Brain microvascular endothelial cell (primary cell): ENCODE measurements at regions not wholly inside any gene's neighbourhood (a gene's known extent, or its start where the extent isn't known, plus 50 kb on each side); places are given as distances from the start of the nearest gene placed in this dataset.

ENCODE experiments used
- DNase-seq: peaks from one replicate; pipeline ENCODE4 v3.0.0-alpha.2; 2020
- H3K27ac ChIP-seq: fragments of 250-450 bp; sonication (Bioruptor Pico); 2 replicates; pipeline ENCODE4 v1.5.1; 2020; ENCODE audit warnings: mild to moderate bottlenecking, moderate library complexity
- H3K27me3 ChIP-seq: fragments of 250-450 bp; sonication (Bioruptor Pico); replicated peaks from 2 replicates; pipeline ENCODE4 v1.5.1; 2020; ENCODE audit warnings: mild to moderate bottlenecking
- H3K36me3 ChIP-seq: fragments of 250-450 bp; sonication (Bioruptor Pico); replicated peaks from 2 replicates; pipeline ENCODE4 v1.5.1; 2020; ENCODE audit warnings: mild to moderate bottlenecking
- H3K4me3 ChIP-seq: 2 replicates; pipeline ENCODE4 v1.5.1; 2011; ENCODE audit warnings: low read depth, mild to moderate bottlenecking, control low read depth, low read length, moderate library complexity
- in situ Hi-C: cut with HindIII; loops from 2 replicates; pipeline ENCODE4 v1.10.0; 2017; ENCODE audit warnings: low sequenced_read_pairs, low pct_ligation_motif_present
- TF ChIP-seq, protein P1 (sequence below): IDR thresholded peaks from 2 replicates; pipeline ENCODE4 v1.5.1; 2011; ENCODE audit warnings: low read depth, mild to moderate bottlenecking, moderate library complexity, low read length, control low read depth, inconsistent platforms; ENCODE audit errors: missing control alignments

DNA sequence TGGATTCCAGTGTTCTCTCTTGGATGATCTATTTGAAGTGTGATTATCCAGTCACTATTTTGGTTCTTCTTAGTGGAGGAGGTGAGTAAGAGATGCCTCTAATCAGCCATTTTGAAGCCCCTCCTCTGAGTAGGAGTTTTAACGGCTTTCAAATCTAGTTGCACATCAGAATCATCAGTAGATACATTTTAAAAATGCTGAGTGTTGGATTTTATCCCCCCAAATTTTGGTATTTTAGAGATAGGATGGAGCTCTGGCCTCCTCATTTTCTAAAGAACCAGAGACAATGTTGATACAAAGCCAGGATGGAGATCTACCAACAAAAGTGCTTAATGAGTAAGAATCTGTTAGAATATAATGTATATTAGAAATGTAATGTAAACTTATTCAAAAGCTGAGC lies 1061.0 kb upstream of the WWC1 start:
- DNase-seq = no peak
- Histone ChIP-seq H3K4me3 (no peak overlapping the region), H3K36me3 (no peaks in the 10 kb centered on the region), H3K27ac (no peak overlapping the region), H3K27me3 (no peaks in the 10 kb centered on the region)
- TF ChIP-seq, protein P1, sequence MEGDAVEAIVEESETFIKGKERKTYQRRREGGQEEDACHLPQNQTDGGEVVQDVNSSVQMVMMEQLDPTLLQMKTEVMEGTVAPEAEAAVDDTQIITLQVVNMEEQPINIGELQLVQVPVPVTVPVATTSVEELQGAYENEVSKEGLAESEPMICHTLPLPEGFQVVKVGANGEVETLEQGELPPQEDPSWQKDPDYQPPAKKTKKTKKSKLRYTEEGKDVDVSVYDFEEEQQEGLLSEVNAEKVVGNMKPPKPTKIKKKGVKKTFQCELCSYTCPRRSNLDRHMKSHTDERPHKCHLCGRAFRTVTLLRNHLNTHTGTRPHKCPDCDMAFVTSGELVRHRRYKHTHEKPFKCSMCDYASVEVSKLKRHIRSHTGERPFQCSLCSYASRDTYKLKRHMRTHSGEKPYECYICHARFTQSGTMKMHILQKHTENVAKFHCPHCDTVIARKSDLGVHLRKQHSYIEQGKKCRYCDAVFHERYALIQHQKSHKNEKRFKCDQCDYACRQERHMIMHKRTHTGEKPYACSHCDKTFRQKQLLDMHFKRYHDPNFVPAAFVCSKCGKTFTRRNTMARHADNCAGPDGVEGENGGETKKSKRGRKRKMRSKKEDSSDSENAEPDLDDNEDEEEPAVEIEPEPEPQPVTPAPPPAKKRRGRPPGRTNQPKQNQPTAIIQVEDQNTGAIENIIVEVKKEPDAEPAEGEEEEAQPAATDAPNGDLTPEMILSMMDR = no peak
- in situ Hi-C loops = no loop called here

DNA sequence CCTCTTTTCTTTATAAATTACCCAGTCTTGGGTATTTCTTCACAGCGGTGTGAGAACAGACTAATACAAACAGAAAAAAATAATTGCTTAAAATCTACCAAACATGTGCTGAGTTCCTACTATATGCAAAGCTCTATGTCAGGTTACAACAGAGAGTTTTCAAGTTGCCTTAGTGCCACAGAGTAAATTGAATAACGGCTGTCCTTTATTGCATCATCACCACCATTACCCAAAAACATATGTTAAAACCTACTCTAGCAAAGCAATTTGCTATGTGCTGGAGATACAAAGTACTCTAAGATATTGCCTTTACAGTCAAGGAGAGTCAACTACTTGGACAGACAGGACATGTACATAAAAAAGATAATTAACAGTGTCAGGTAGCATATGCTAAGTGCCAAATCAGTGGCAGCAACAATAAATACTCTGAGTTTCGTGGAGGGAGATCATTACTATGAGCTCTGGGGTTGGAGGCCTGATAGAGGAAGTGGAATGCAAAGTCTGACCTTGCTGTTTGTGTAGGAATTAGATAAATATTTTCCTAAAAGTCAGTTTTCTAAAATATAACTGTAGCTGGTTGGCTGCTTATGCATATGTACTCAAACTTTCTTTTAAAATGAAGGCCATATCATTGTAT lies 1058.7 kb upstream of the WWC1 start:
- Histone ChIP-seq H3K27ac (peak overlapping the region; percentile 2), H3K4me3 (no peak overlapping the region), H3K36me3 (no peaks in the 10 kb centered on the region), H3K27me3 (no peaks in the 10 kb centered on the region)
- TF ChIP-seq, protein P1 = no peak
- no peak for DNase-seq
- in situ Hi-C loops = no loop called here

DNA sequence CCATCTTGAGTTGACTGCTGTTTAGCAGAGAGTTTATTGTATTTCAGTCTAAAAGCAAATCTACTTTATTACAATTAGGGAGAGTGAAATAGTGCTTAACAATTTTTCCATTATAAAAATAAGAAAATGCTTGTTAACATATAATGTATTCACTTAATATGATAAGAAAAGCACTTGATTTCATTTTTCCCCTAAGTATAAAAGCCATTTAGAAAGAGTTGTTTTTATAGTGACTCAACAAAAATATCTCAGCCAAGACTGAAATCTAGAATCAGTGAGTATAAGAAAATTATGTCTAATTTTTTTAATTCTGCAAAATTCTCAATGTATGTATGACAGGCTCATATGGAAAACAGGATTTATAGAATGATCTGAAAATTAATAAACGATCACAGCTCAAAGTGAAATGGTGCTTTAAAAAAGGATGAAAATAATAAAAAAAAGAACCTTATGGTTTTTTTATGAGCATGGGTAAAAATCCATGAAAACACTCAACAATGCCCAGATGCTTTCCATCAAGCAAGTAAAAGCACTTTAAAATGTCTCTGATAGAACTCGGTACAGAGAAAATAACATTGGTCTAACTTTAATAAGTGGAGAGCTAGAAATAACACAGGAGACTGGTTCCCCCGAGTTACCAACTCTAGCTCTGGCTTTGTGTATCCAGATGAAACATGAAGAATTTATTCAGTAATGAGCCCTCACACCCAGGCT lies 1057.8 kb upstream of the WWC1 start:
- no peak for DNase-seq
- H3K4me3 ChIP-seq = no peak overlapping the region
- in situ Hi-C loops = no loop called here

DNA sequence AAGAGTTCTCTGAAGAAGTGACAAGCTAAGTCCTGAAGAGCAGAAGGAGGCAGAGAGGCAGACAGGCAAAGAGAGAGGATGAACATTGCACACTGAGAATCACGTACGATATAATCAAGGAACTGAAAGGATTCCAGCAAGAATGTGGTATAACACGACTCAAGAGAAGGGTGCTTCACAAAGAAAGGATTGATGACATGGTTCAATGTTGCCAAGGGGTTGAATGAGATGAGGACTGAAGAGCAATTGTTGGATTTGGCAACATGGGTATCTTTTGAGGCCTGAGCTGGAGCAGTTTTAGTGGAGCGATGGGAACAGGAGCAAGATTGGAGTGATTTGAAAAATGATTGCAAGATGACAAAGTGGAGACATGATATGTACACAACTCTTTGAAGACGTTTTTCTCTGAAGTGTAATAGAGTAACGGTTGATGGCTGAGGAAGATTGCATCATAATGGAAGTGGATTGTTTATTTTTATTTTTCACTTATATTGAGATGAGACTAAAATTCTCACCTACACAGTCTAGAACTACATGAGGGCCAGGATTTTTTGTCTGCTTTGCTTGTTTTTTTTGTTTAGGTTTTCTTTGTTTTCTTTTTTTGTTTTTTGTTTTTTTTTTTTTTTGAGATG lies 1049.9 kb upstream of the WWC1 start:
- Histone ChIP-seq H3K27ac (no peak overlapping the region), H3K36me3 (no peaks in the 10 kb centered on the region), H3K27me3 (no peaks in the 10 kb centered on the region), H3K4me3 (no peak overlapping the region)
- TF ChIP-seq, protein P1 = no peak
- in situ Hi-C loops = no loop called here
- no peak for DNase-seq

More for the DNA sequence above, 1057.8 kb upstream of the WWC1 start:
- peak overlapping the region; percentile 43 for H3K27ac ChIP-seq
- no peaks in the 10 kb centered on the region for H3K36me3 ChIP-seq
- TF ChIP-seq, protein P1 = no peak
- H3K27me3 ChIP-seq = no peaks in the 10 kb centered on the region

DNA sequence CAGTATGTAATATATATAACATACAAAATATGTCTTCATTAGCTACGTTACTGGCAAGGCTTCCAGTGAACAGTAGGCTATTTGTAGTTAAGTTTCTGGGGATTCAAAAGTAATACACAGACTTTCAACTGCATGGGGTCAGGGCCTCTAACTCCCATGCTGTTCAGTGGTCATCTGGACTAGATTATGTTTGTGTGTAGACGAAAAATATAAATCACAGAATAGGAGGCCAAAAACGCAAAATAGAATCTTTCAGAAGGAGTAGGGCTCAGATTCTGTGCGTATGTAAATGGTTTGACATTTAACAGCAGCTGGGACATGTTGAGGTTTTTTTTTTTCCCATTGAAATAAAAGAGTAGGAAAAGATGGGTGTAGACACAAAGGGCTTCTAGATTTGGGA lies 1048.7 kb upstream of the WWC1 start:
- Histone ChIP-seq H3K27me3 (no peaks in the 10 kb centered on the region), H3K27ac (no peak overlapping the region), H3K4me3 (no peak overlapping the region), H3K36me3 (no peaks in the 10 kb centered on the region)
- DNase-seq = no peak
- TF ChIP-seq, protein P1 = no peak
- in situ Hi-C loops = no loop called here
